ENCODE measurements at regions not wholly inside any gene's neighbourhood (a gene's known extent, or its start where the extent isn't known, plus 50 kb on each side); places are given as distances from the start of the nearest gene placed in this dataset.

- TF ChIP-seq EP300 (IDR thresholded peaks at IDR 0.05) (no peak), POLR2A (IDR thresholded peaks at IDR 0.05) (no peak)
- TF ChIP-seq, protein P1, sequence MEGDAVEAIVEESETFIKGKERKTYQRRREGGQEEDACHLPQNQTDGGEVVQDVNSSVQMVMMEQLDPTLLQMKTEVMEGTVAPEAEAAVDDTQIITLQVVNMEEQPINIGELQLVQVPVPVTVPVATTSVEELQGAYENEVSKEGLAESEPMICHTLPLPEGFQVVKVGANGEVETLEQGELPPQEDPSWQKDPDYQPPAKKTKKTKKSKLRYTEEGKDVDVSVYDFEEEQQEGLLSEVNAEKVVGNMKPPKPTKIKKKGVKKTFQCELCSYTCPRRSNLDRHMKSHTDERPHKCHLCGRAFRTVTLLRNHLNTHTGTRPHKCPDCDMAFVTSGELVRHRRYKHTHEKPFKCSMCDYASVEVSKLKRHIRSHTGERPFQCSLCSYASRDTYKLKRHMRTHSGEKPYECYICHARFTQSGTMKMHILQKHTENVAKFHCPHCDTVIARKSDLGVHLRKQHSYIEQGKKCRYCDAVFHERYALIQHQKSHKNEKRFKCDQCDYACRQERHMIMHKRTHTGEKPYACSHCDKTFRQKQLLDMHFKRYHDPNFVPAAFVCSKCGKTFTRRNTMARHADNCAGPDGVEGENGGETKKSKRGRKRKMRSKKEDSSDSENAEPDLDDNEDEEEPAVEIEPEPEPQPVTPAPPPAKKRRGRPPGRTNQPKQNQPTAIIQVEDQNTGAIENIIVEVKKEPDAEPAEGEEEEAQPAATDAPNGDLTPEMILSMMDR (IDR thresholded peaks at IDR 0.05), result no peak
These were observed 152.6 kb upstream of the FZD8 start for GRCh38 chr10:35794703-35795102.
